GM18511 (cell line): ENCODE measurements at regions not wholly inside any gene's neighbourhood (a gene's known extent, or its start where the extent isn't known, plus 50 kb on each side); places are given as distances from the start of the nearest gene placed in this dataset.
"Not testable (repeated sequence)": the region's sequence is repeated elsewhere in the genome, so short reads cannot be mapped to it uniquely, and the experiment has no call there.

Experiments used
- ATAC-seq: cut with Tn5 transposase; IDR thresholded peaks from one replicate; pipeline ENCODE4 v1.9.1; 2021; ENCODE audit warnings: mild to moderate bottlenecking, moderate library complexity; ENCODE audit not compliant: unreplicated experiment

DNA sequence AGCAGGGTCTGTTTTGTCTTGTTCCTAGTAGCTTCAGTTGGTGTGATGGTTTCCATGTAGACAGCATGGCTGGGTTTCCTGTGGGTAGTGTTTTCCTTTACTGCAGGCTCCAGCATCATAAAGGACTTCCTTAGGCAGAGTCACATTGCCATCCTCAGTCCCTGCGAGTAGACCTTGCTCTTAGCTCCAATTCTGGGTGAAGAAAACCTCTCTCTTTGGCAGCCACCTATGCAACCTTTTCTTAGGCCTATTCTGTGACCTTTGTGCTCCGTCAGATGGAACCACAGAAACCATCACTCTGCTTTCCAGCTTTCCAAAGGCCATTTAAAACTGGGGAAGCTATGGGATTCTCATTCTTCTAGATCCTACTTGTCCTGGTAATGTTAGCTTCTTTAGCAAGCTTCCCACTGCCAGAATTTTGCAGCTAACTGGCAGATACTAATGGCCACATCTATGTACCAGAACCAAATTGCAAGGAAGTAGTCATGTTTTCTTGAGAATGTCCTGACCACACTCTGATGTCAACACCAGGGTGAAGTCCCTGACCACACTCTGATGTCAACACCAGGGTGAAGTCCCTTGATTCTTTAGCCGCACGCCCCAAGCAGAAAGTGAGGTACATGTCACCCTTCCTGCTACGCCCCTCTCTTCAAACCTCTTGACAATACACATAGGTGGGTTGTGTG lies 646.6 kb upstream of the HS3ST5 start:
- peak; percentile 96 for ATAC-seq

- ATAC-seq, result no peak
Observed at GRCh38 chr6:114987281-114987680, 644.5 kb upstream of the HS3ST5 start.

DNA sequence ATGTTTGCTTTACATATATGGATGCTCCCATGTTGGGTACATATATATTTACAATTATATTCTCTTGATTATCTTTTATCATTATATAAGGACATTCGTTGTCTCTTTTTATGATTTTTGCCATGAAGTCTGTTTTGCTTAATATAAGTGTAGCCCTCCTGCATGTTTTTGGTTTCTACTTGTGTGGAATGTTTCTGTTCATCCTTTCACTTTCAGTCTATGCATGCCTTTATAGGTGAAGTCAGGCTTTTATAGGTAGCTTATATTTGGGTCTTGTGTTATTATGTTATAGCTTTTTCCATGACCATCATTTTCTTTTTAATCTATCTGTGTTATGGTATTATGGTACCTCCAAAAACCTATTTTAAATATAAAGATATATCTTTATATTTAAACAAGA lies 612.5 kb upstream of the HS3ST5 start:
- ATAC-seq, result peak; percentile 61

DNA sequence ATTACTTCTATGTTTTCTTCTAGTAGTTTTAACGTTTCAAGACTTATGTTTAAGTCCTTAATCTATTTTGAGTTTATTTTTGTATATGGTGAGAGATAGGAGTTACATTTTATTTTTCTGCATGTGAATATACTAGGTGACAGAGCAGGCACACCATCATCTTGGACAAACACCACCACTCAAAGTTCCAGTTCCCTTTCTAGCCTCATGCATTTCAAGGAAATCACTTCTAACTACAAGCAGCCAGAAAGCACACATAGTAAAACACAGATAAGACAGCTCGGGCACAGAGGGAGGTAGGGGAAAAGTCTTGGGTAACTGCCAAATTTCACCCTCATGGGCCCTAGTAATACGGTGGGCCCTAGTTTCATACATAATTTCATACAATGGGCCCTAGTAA lies 609.4 kb upstream of the HS3ST5 start:
- ATAC-seq, result no peak

DNA sequence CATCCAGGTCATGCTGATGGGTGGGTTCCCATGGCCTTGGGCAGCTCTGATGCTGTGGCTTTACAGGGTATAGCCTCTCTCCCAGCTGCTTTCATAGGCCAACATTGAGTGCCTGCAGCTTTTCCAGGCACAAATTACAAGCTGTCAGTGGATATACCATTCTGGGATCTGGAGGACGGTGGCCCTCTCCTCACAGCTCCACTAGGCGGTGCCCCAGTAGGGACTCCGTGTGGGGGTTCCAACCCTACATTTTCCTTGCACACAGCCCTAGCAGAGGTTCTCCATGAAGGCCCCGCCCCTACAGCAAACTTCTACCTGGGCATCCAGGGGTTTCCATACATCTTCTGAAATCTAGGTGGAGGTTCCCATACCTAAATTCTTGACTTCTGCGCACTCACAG lies 602.6 kb upstream of the HS3ST5 start:
- ATAC-seq, result no peak

DNA sequence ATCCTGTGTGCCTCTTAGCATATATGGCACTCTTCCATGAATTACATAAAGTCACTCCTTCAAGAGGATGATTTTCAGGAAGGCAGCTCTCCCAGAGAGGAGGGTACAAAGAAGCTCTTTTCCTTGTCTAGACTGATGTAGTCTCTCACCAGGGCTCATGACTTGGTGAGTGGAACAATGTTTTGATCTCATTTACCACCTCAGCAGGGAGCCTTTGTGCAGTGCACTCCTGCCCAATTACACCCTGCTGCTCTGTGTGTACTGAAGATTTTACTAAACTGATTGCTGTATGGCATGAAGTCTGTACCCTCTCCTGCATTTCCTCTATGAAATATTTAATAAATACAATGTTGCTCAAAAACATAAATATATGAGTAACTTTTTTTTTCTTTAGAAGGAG lies 598.3 kb upstream of the HS3ST5 start:
- ATAC-seq, result no peak

GRCh38 chr6:114940181-114940580 lies 597.4 kb upstream of the HS3ST5 start:
- no peak for ATAC-seq

GRCh38 chr6:114939630-114940029 lies 596.8 kb upstream of the HS3ST5 start:
- no peak for ATAC-seq

DNA sequence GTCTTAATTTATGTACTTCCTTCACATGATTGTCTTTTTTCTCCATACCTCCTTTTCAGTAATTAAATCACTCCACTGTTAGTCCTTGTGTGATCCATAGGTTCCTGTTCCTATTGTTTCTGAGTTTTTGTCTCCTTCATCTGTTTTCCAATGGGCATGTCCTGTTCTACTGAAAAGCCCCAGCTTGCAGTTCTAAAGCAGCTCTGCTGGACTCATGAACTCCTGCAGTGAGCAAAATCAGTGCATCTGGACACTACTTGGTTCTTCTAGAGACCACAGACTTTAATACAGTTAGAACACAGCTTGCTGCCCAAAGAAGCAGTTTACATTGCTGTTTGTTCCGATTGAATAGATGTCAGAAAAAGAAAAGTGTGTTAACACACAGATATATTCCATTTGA lies 593.3 kb upstream of the HS3ST5 start:
- no peak for ATAC-seq

- no peak for ATAC-seq
Observed at GRCh38 chr6:114934079-114934478, 591.3 kb upstream of the HS3ST5 start.

DNA sequence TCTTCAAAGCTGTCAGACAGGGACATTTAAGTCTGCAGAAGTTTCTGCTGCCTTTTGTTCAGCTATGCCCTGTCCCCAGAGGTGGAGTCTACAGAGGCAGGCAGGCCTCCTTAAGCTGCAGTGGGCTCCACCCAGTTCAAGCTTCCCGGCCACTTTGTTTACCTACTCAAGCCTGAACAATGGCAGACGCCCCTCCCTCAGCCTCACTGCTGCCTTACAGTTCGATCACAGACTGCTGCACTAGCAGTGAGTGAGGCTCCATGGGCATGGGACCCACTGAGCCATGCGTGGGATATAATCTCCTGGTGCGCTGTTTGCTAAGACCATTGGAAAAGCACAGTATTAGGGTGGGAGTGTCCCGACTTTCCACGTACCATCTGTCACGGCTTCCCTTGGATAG lies 585.9 kb upstream of the HS3ST5 start:
- not testable (repeated sequence) for ATAC-seq

- ATAC-seq, result no peak
Observed at GRCh38 chr6:114906096-114906495, 563.3 kb upstream of the HS3ST5 start.

GRCh38 chr6:114897536-114897935 lies 554.7 kb upstream of the HS3ST5 start:
- ATAC-seq, result no peak

GRCh38 chr6:114892211-114892610 lies 549.4 kb upstream of the HS3ST5 start:
- ATAC-seq, result no peak

DNA sequence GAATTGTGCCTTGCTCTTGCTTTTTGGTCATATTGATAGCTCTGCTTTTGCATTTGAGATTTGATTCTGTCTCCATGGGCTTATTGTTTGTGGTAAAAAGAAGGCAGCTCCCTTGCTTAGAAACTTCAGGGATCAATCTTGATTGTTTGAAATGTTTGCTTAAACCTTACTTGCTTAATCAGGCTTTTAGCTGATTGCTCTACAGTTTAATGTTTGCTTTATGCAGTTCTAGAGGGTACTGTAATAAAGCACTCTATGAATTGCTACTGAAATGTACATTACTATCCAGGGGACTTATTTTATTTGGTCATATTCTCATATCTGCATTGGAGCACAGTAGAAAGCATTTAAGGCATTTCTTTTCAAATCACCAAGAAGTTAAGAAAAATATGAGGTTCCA lies 545.4 kb upstream of the HS3ST5 start:
- ATAC-seq, result no peak

- no peak for ATAC-seq
Observed at GRCh38 chr6:114886670-114887436, 544.0 kb upstream of the HS3ST5 start.

DNA sequence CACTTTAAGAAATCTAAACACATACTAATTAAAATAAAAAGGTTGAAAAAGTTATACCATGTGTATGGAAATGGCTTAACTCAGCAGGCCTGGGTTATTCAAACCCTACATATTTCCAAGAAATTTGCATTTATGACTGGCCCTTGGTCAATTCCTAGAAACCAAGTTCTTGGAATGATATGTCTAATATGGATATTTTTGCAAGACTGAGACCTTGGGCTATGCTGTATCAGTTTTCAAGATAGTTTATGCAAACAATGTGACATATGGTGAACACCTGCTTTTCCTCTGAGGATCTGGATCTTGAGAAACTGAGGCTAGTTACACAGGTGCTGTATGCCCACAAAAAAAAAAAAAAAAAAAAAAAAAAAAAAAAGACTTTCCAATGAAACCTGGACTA lies 536.9 kb upstream of the HS3ST5 start:
- ATAC-seq, result no peak

GRCh38 chr6:114878091-114878490 lies 535.3 kb upstream of the HS3ST5 start:
- no peak for ATAC-seq

- no peak for ATAC-seq
Observed at GRCh38 chr6:114874410-114874809, 531.6 kb upstream of the HS3ST5 start.

GRCh38 chr6:114865506-114865905 lies 522.7 kb upstream of the HS3ST5 start:
- not testable (repeated sequence) for ATAC-seq

DNA sequence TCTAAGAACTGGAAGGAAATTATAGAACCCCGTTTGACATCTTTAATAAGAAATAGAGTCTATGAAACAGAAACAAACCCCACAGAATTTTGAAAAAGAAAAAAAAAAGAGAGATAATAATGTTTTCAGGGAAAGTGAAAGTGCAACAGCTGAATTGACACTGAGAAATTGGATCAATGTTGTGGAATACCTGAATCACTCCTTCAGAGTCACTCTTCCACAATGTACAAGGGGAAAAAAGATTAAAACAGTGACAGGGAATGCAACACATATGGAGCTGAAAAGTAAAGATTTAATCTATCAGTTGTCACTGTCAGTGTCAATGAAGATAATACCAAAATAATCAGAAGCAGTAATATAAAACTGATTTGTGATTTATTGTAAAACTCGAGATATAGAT lies 520.8 kb upstream of the HS3ST5 start:
- no peak for ATAC-seq

GRCh38 chr6:114862819-114863218 lies 520.0 kb upstream of the HS3ST5 start:
- no peak for ATAC-seq

GRCh38 chr6:114862064-114862463 lies 519.2 kb upstream of the HS3ST5 start:
- ATAC-seq, result no peak
